Lower leg skin (tissue), 4 donors: ENCODE measurements at regions not wholly inside any gene's neighbourhood (a gene's known extent, or its start where the extent isn't known, plus 50 kb on each side); places are given as distances from the start of the nearest gene placed in this dataset.
"Not testable (repeated sequence)": the region's sequence is repeated elsewhere in the genome, so short reads cannot be mapped to it uniquely, and the experiment has no call there.

ENCODE experiments used
- DNase-seq, 2 donors: peaks; one replicate each; pipeline ENCODE4 v3.0.0-alpha.2; 2019; ENCODE audit warnings: low spot score in 2 of 2
- H3K4me3 ChIP-seq: fragments of 200-600 bp; sonication (generic); 2 replicates; pipeline ENCODE4 v1.5.1; 2017; ENCODE audit warnings: mild to moderate bottlenecking, low read depth; ENCODE audit not compliant: poor library complexity, severe bottlenecking
- POLR2A ChIP-seq, 2 donors: fragments of 450-650 bp; IDR thresholded peaks; one replicate each; pipeline ENCODE4 v1.6.1; 2016 to 2017; ENCODE audit warnings: antibody characterized with exemption in 2 of 2, mild to moderate bottlenecking in 1 of 2, moderate library complexity in 1 of 2
- WGBS, 2 donors: methylation state at CpG; one replicate each; pipeline ENCODE4 v1.1.5; 2018; 5-methylcytosine and 5-hydroxymethylcytosine counted together
- intact Hi-C: fragments of 100-400 bp; cut with DNase I; formaldehyde crosslinking; loops from one replicate; pipeline ENCODE4 v1.15.0; 2023; ENCODE audit warnings: low total_unique reads
- TF ChIP-seq, protein P1 (sequence below), 3 donors: fragments of 450-650 bp; IDR thresholded peaks; one replicate each; pipeline ENCODE4 v1.5.1; 2016; ENCODE audit warnings: antibody characterized with exemption in 3 of 3, mild to moderate bottlenecking in 3 of 3, moderate library complexity in 2 of 3

DNA sequence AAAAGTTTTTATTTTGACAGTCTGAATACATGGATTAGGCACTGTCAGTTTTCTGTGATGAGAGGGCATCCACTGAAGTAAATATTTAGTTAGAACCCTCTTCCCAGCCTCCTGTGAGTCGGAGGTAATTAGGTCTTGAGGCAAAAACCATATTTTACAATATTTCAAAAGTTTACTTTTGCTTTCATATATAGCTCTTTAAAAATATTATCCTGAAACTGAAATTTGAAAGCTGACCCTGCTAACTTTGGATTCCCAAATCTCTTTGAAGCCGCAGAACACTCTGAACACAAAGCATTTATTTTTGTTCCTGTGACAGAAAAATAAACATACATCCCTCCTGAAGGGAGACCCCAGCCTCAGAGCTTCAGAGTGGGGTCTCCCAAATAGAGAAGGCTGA is 317.4 kb downstream of the KIF20B start:
- no peak overlapping the region for H3K4me3 ChIP-seq
- no peak for TF ChIP-seq POLR2A (IDR thresholded peaks at IDR 0.05)
- TF ChIP-seq, protein P1, sequence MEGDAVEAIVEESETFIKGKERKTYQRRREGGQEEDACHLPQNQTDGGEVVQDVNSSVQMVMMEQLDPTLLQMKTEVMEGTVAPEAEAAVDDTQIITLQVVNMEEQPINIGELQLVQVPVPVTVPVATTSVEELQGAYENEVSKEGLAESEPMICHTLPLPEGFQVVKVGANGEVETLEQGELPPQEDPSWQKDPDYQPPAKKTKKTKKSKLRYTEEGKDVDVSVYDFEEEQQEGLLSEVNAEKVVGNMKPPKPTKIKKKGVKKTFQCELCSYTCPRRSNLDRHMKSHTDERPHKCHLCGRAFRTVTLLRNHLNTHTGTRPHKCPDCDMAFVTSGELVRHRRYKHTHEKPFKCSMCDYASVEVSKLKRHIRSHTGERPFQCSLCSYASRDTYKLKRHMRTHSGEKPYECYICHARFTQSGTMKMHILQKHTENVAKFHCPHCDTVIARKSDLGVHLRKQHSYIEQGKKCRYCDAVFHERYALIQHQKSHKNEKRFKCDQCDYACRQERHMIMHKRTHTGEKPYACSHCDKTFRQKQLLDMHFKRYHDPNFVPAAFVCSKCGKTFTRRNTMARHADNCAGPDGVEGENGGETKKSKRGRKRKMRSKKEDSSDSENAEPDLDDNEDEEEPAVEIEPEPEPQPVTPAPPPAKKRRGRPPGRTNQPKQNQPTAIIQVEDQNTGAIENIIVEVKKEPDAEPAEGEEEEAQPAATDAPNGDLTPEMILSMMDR (IDR thresholded peaks at IDR 0.05), result no peak
- WGBS, 2 donors, result 48 to 56% methylated on average over 2 of the region's 2 CpGs
- intact Hi-C loops, result no loop called here
- DNase-seq, result no peak

DNA sequence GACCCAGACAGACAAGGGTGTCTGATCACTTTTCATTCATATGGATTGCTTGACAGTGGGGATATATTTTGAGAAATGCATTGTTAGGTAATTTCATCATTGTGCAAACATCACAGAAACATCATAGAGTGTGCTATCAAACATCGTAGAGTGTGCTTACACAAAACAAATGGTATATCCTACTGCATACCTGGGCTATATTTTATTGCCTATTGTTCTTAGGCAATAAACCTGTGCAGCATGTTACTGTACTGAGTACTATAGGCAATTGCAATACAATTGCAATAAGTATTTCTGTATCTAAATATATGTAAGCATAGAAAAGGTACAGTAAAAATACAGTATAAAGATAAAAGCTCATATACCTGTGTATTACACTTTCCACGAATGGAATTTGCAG is 319.1 kb downstream of the KIF20B start:
- DNase-seq, result no peak
- no peak overlapping the region for H3K4me3 ChIP-seq
- WGBS, 2 donors, result 77 to 82% methylated on average over 2 of the region's 2 CpGs
- no peak for TF ChIP-seq POLR2A (IDR thresholded peaks at IDR 0.05)
- TF ChIP-seq, protein P1 (IDR thresholded peaks at IDR 0.05), result no peak
- intact Hi-C loops, result no loop called here

DNA sequence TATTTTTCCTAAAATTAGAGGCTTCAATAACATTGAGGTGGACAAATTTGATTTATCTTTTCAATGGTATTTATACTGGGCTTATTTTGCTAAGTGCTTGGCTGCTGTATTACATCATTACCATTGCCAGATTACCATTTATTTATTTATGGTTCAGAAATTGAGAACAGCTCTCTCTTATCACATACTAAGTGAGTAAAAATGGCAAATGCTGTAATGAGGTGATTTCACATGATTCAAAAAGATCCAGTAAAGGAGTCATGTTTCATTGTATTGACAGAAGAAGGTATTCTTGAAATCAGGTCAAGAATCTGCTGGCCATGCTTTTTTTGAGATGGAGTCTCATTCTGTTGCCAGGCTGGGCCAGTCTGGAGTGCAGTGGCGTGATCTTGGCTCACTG is 322.6 kb downstream of the KIF20B start:
- H3K4me3 ChIP-seq, result no peak overlapping the region
- no peak for DNase-seq
- intact Hi-C loops, result no loop called here
- 62 to 67% methylated on average over 1 of the region's 1 CpG for WGBS, 2 donors
- TF ChIP-seq, protein P1 (IDR thresholded peaks at IDR 0.05), result no peak
- no peak for TF ChIP-seq POLR2A (IDR thresholded peaks at IDR 0.05)

DNA sequence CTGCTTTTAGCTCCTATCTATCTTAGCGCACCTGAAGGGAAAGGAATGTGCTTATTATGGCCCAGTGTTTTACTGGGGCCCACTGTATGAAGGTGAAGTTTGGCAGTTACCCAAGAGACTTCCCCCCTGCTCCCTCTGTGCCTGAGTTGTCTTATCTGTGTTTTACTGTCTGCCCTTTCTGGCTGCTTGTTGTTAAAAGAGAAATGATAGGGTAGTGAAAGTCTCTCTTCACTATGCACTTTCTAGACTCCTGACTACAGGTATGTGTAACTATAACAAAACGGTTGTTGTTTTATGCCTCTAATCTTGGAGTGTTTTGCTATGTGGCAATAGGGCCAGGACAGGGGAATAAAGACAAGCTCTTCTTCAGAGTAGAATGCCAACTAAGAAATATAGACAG is 326.9 kb downstream of the KIF20B start:
- H3K4me3 ChIP-seq, result no peak overlapping the region
- no peak for DNase-seq
- intact Hi-C loops, result no loop called here
- WGBS, 2 donors, result 76 to 81% methylated on average over 2 of the region's 2 CpGs
- TF ChIP-seq, protein P1 (IDR thresholded peaks at IDR 0.05), result no peak
- no peak for TF ChIP-seq POLR2A (IDR thresholded peaks at IDR 0.05)

DNA sequence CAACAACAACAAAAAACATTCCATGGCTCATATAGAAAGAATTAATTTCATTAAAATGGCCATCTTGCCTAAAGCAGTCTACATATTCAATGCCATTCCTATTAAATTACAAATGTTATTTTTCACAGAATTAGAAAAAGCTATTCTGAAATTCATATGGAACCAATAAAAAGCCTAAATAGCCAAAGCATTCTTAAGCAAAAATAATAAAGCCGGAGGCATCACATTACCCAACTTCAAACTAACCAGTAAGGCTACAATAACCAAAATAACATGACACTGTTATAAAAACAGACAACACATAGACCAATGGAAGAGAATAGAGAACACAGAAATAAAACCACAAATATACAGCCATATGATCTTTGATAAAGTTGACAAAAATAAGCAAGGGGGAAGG is 330.4 kb downstream of the KIF20B start:
- no peak for DNase-seq
- no peak overlapping the region for H3K4me3 ChIP-seq
- WGBS, 2 donors, result 71 to 81% methylated on average over 1 of the region's 1 CpG
- TF ChIP-seq, protein P1 (IDR thresholded peaks at IDR 0.05), result no peak
- TF ChIP-seq POLR2A (IDR thresholded peaks at IDR 0.05), result no peak
- intact Hi-C loops, result no loop called here

DNA sequence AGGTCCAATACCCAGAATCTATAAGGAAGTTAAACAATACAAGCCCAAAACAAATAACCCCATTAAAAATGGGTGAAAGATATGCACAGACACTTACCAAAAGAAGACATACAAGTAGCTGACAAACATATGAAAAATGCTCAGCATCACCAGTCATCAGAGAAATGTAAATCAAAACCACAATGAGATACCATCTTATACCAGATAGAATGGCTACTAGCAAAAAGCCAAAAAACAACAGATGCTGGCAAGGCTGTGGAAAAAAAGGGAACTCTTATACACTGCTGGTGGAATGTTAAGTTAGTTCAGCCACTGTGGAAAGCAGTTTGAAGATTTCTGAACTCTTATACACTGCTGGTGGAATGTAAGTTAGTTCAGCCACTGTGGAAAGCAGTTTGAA is 331.1 kb downstream of the KIF20B start:
- DNase-seq, result no peak
- TF ChIP-seq POLR2A (IDR thresholded peaks at IDR 0.05), result no peak
- TF ChIP-seq, protein P1 (IDR thresholded peaks at IDR 0.05), result no peak
- intact Hi-C loops, result no loop called here
- no peak overlapping the region for H3K4me3 ChIP-seq

DNA sequence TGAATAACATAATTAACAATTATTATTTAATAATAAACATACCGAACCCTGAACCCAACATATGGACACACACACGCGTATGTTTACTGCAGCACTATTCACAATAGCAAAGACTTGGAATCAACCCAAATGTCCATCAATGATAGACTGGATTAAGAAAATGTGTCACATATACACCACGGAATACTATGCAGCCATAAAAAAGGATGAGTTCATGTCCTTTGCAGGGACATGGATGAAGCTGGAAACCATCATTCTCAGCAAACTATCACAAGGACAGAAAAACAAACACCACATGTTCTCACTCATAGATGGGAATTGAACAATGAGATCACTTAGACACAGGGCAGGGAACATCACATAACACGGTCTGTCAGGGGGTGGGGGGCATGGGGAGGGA is 333.5 kb downstream of the KIF20B start:
- DNase-seq, H3K4me3 ChIP-seq, intact Hi-C loops: not testable (repeated sequence)
- 78 to 94% methylated on average over 5 of the region's 5 CpGs for WGBS, 2 donors
